ENCODE measurements at regions not wholly inside any gene's neighbourhood (a gene's known extent, or its start where the extent isn't known, plus 50 kb on each side); places are given as distances from the start of the nearest gene placed in this dataset.

DNA sequence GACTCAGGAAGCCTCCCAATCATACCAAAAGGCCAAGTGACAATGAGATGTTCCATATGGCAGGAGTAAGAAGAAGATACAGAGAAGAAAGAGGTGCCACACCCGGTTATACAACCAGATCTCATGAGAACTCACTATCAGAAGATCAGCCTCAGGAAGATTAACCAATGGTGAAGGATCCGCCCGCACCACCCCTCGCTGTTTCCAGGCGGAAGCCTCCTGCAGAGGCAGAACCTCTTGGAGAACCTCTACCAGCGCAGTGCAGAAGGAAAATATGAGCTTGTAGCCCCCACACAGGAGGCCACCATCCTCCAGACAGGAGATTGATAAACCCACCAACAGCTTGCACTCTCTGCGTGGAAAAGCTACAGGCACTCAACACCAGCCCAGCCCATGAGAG lies 245.1 kb downstream of the POTED start:
- TF ChIP-seq FOXK1 (CRISPR knock-in tag; IDR thresholded peaks at IDR 0.05; ENCODE audit: borderline replicate concordance), result no peak
- no peak for TF ChIP-seq ZNF583 (CRISPR knock-in tag; IDR thresholded peaks at IDR 0.05)
- no peak for TF ChIP-seq NR3C1 (CRISPR knock-in tag; IDR thresholded peaks at IDR 0.05)
- TF ChIP-seq CTCF (IDR thresholded peaks at IDR 0.05 in 2 of 3, conservative IDR thresholded peaks at IDR 0.05 in 1 of 3; ENCODE audit: insufficient read depth in 2 of 3, low read depth in 1 of 3, low read length in 3 of 3), result no peak
- TF ChIP-seq BHLHE40 (IDR thresholded peaks at IDR 0.05; ENCODE audit: low read length), result no peak
- no peak for TF ChIP-seq BRCA1 (IDR thresholded peaks at IDR 0.05)
- no peak for TF ChIP-seq BRCA1 (CRISPR knock-in tag; IDR thresholded peaks at IDR 0.05)
- no peak for TF ChIP-seq E2F1 (CRISPR knock-in tag; IDR thresholded peaks at IDR 0.05)
- TF ChIP-seq, protein P1, sequence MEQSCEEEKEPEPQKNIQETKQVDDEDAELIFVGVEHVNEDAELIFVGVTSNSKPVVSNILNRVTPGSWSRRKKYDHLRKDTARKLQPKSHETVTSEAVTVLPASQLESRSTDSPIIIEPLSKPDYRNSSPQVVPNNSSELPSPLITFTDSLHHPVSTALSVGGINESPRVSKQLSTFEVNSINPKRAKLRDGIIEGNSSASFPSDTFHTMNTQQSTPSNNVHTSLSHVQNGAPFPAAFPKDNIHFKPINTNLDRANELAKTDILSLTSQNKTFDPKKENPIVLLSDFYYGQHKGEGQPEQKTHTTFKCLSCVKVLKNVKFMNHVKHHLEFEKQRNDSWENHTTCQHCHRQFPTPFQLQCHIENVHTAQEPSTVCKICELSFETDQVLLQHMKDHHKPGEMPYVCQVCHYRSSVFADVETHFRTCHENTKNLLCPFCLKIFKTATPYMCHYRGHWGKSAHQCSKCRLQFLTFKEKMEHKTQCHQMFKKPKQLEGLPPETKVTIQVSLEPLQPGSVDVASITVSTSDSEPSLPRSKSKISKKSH (CRISPR knock-in tag; IDR thresholded peaks at IDR 0.05), result no peak
- no peak for TF ChIP-seq POLR2A (conservative IDR thresholded peaks at IDR 0.05)
- no peak for TF ChIP-seq SP1 (CRISPR knock-in tag; IDR thresholded peaks at IDR 0.05)
- TF ChIP-seq RNF2 (IDR thresholded peaks at IDR 0.05), result no peak
- TF ChIP-seq KHSRP (IDR thresholded peaks at IDR 0.05), result no peak
- TF ChIP-seq ZNF121 (CRISPR knock-in tag; conservative IDR thresholded peaks at IDR 0.05), result no peak
- TF ChIP-seq ZBTB1 (CRISPR knock-in tag; IDR thresholded peaks at IDR 0.05; ENCODE audit: borderline replicate concordance, low read depth), result no peak
